Smooth muscle cell (in vitro differentiated cells): ENCODE measurements at regions not wholly inside any gene's neighbourhood (a gene's known extent, or its start where the extent isn't known, plus 50 kb on each side); places are given as distances from the start of the nearest gene placed in this dataset.

Experiments used
- DNase-seq: peaks from one replicate; lab custom pipeline; 2025; ENCODE audit not compliant: unreplicated experiment; lab: John Stamatoyannopoulos, UW
- H2AFZ ChIP-seq: fragments of 200-600 bp; sonication (generic); 2 replicates; pipeline ENCODE4 v1.6.0; 2016; ENCODE audit warnings: antibody characterized with exemption, low read depth, mild to moderate bottlenecking
- H3F3A ChIP-seq: fragments of 200-600 bp; sonication (generic); 2 replicates; pipeline ENCODE4 v1.6.0; 2017; ENCODE audit warnings: antibody characterized with exemption, low read depth
- H3K27ac ChIP-seq: fragments of 200-600 bp; sonication (generic); 2 replicates; pipeline ENCODE4 v1.5.1; 2016; ENCODE audit warnings: low read depth, mild to moderate bottlenecking
- H3K27me3 ChIP-seq: fragments of 200-600 bp; sonication (generic); 2 replicates; pipeline ENCODE4 v1.6.1; 2016; ENCODE audit warnings: low read depth, mild to moderate bottlenecking
- H3K36me3 ChIP-seq: fragments of 200-600 bp; sonication (generic); 2 replicates; pipeline ENCODE4 v1.5.1; 2016; ENCODE audit warnings: low read depth
- H3K4me1 ChIP-seq: fragments of 200-600 bp; sonication (generic); 2 replicates; pipeline ENCODE4 v1.5.1; 2016; ENCODE audit warnings: low read depth
- H3K4me2 ChIP-seq: fragments of 200-600 bp; sonication (generic); 2 replicates; pipeline ENCODE4 v1.6.0; 2016; ENCODE audit warnings: mild to moderate bottlenecking
- H3K4me3 ChIP-seq: fragments of 200-600 bp; sonication (generic); 2 replicates; pipeline ENCODE4 v1.5.1; 2016; ENCODE audit warnings: mild to moderate bottlenecking
- H3K79me2 ChIP-seq: fragments of 200-600 bp; sonication (generic); 2 replicates; pipeline ENCODE4 v1.6.0; 2016; ENCODE audit warnings: low read depth, mild to moderate bottlenecking
- H3K9ac ChIP-seq: fragments of 200-600 bp; sonication (generic); 2 replicates; pipeline ENCODE4 v1.6.0; 2016; ENCODE audit warnings: low read depth
- H3K9me3 ChIP-seq: fragments of 200-600 bp; sonication (generic); replicated peaks from 2 replicates; pipeline ENCODE4 v1.5.1; 2016; ENCODE audit warnings: low read depth
- H4K20me1 ChIP-seq: fragments of 200-600 bp; sonication (generic); 2 replicates; pipeline ENCODE4 v1.6.0; 2016; ENCODE audit warnings: low read depth
- WGBS: methylation state at CpG from one replicate; pipeline ENCODE4 v1.1.7; 2016; ENCODE audit warnings: low lambda C conversion rate; 5-methylcytosine and 5-hydroxymethylcytosine counted together
- TF ChIP-seq, protein P1 (sequence below): fragments of 200-600 bp; sonication (generic); IDR thresholded peaks from 2 replicates; pipeline ENCODE4 v1.5.1; 2017; ENCODE audit warnings: borderline replicate concordance, mild to moderate bottlenecking, antibody characterized with exemption; ENCODE audit not compliant: insufficient read depth, poor library complexity, severe bottlenecking

DNA sequence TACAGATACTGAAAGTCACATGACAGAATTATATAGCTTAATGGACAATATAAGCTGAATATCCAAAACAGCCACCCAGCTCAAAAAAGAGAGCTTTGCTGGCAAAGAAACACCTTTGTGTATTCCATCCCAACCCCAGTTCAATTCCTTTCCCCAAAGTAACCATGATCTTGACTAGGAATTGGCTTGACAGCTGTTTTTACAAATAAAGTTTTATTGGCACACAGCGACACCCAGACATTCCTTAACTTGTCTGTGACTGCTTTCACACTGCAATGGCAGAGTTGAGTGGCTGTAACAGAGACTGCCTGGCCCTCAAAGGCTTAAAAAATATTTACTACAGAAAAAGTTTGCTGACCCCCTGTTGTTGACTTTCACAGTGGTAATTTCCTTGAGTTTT is 264.0 kb upstream of the TSHZ2 start:
- no peak for DNase-seq
- Histone ChIP-seq H3K27ac (no peak overlapping the region), H3K4me1 (no peaks in the 10 kb centered on the region), H3K9me3 (no peaks in the 10 kb centered on the region), H4K20me1 (no peaks in the 10 kb centered on the region), H3K79me2 (no peaks in the 10 kb centered on the region), H3K4me2 (no peak overlapping the region), H3K36me3 (no peaks in the 10 kb centered on the region), H3K4me3 (no peak overlapping the region), H3K9ac (no peak overlapping the region), H2AFZ (no peak overlapping the region), H3F3A (no peaks in the 10 kb centered on the region), H3K27me3 (no peaks in the 10 kb centered on the region)
- TF ChIP-seq, protein P1, sequence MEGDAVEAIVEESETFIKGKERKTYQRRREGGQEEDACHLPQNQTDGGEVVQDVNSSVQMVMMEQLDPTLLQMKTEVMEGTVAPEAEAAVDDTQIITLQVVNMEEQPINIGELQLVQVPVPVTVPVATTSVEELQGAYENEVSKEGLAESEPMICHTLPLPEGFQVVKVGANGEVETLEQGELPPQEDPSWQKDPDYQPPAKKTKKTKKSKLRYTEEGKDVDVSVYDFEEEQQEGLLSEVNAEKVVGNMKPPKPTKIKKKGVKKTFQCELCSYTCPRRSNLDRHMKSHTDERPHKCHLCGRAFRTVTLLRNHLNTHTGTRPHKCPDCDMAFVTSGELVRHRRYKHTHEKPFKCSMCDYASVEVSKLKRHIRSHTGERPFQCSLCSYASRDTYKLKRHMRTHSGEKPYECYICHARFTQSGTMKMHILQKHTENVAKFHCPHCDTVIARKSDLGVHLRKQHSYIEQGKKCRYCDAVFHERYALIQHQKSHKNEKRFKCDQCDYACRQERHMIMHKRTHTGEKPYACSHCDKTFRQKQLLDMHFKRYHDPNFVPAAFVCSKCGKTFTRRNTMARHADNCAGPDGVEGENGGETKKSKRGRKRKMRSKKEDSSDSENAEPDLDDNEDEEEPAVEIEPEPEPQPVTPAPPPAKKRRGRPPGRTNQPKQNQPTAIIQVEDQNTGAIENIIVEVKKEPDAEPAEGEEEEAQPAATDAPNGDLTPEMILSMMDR = no peak
- 81% methylated on average over 1 of the region's 1 CpG for WGBS

DNA sequence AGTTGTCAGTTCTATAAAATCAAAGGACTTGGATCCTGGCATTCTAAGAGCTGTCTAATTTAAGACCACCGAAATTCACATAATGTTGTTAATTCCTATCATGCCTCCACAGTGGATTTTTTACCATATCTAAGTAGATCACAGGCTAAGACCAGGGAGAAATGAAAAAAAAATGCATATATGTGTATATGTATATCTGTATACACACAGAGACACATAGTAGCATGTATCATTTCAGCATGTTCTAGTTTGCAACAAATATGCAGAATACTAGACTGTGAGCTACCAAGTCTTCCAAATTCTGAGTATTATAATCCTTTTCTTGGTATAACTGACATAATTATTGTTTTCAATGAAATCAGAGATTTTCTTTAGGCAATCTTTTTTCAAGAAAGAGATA is 267.6 kb upstream of the TSHZ2 start:
- H3F3A ChIP-seq = no peaks in the 10 kb centered on the region
- H3K4me2 ChIP-seq = no peak overlapping the region
- no peaks in the 10 kb centered on the region for H3K4me1 ChIP-seq
- no peaks in the 10 kb centered on the region for H3K9me3 ChIP-seq
- no peaks in the 10 kb centered on the region for H3K79me2 ChIP-seq
- no peaks in the 10 kb centered on the region for H3K36me3 ChIP-seq
- H3K4me3 ChIP-seq = no peak overlapping the region
- no peak for DNase-seq
- H3K27ac ChIP-seq = no peak overlapping the region
- 68% methylated on average over 1 of the region's 1 CpG for WGBS
- peaks cover 17% of the 10 kb centered on the region for H3K27me3 ChIP-seq
- H2AFZ ChIP-seq = no peak overlapping the region
- TF ChIP-seq, protein P1 = no peak
- H3K9ac ChIP-seq = no peak overlapping the region
- H4K20me1 ChIP-seq = no peaks in the 10 kb centered on the region

DNA sequence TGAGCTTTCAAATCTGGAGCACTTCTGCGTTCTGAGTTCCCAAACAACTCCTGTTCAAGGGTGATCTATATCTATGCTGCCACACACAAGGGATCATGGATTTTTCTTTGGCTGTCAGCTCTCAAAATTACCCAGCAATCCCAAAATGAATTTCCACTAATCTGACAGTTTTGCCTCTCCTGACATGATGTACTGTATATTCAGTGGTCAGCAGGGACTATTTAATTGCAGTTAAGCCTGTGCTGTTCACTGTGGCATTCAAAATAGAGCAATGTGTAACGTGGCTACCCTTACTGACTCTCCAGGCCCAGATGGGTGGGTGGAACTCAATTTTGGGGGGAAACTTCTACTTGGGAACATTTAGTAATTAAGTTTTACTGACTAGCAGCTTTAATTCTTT is 283.8 kb upstream of the TSHZ2 start:
- no peaks in the 10 kb centered on the region for H4K20me1 ChIP-seq
- 70% methylated on average over 2 of the region's 2 CpGs for WGBS
- H3F3A ChIP-seq = no peaks in the 10 kb centered on the region
- H3K4me2 ChIP-seq = no peak overlapping the region
- peaks cover 42% of the 10 kb centered on the region for H3K27me3 ChIP-seq
- no peak overlapping the region for H2AFZ ChIP-seq
- TF ChIP-seq, protein P1 = no peak
- no peak for DNase-seq
- no peak overlapping the region for H3K4me3 ChIP-seq
- no peaks in the 10 kb centered on the region for H3K79me2 ChIP-seq
- no peaks in the 10 kb centered on the region for H3K36me3 ChIP-seq
- no peaks in the 10 kb centered on the region for H3K4me1 ChIP-seq
- no peak overlapping the region for H3K27ac ChIP-seq
- H3K9me3 ChIP-seq = no peaks in the 10 kb centered on the region
- H3K9ac ChIP-seq = no peak overlapping the region

DNA sequence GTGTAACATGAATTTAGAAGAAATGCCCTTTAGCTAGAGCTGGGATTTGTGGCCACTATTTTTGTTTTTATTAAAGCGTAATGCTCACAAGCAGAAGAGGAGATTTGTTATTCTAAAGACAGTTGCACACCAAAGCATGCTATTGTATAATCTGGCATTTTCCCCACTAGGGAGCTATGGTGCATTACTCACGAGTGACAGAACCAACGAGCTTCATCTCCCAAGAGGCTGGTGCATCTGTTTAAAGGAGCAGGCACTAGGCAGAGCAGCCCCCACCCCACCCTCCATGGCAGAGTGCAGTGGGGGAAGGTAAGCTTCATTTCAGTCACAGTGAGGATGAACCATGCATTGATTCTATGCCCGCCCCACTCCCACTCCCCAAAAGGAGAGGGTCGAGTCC is 287.3 kb upstream of the TSHZ2 start:
- H4K20me1 ChIP-seq = no peaks in the 10 kb centered on the region
- WGBS = 75% methylated on average over 5 of the region's 5 CpGs
- TF ChIP-seq, protein P1 = no peak
- H3F3A ChIP-seq = no peaks in the 10 kb centered on the region
- peaks cover 35% of the 10 kb centered on the region for H3K27me3 ChIP-seq
- no peak overlapping the region for H3K4me3 ChIP-seq
- H3K9me3 ChIP-seq = no peaks in the 10 kb centered on the region
- no peak overlapping the region for H3K4me2 ChIP-seq
- H3K36me3 ChIP-seq = no peaks in the 10 kb centered on the region
- H3K4me1 ChIP-seq = no peaks in the 10 kb centered on the region
- no peak for DNase-seq
- H2AFZ ChIP-seq = no peak overlapping the region
- no peaks in the 10 kb centered on the region for H3K79me2 ChIP-seq
- no peak overlapping the region for H3K9ac ChIP-seq
- no peak overlapping the region for H3K27ac ChIP-seq
